ENCODE measurements at regions not wholly inside any gene's neighbourhood (a gene's known extent, or its start where the extent isn't known, plus 50 kb on each side); places are given as distances from the start of the nearest gene placed in this dataset.
"Not testable (repeated sequence)": the region's sequence is repeated elsewhere in the genome, so short reads cannot be mapped to it uniquely, and the experiment has no call there.

DNA sequence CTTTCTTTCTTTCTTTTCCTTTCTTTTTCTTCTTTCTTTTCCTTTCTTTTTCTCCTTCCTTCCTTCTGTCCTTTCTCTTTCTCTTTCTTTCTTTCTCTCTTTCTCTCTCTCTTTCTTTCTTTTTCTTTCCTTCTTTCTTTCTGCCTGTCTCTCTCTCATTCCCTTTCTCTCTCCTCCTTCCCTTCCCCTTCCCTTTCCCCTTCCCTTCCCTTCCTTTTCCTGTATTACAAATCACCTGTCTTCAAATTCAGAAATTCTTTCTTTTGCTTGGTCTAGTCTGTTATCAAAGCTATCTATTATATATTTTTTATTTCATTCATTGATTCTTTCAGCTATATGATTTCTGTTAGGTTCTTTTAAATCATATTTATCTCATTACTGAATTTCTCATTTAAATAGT, 315.2 kb upstream of the NOX3 start:
- no peak for TF ChIP-seq POLR2A (IDR thresholded peaks at IDR 0.05)
- TF ChIP-seq, protein P1, sequence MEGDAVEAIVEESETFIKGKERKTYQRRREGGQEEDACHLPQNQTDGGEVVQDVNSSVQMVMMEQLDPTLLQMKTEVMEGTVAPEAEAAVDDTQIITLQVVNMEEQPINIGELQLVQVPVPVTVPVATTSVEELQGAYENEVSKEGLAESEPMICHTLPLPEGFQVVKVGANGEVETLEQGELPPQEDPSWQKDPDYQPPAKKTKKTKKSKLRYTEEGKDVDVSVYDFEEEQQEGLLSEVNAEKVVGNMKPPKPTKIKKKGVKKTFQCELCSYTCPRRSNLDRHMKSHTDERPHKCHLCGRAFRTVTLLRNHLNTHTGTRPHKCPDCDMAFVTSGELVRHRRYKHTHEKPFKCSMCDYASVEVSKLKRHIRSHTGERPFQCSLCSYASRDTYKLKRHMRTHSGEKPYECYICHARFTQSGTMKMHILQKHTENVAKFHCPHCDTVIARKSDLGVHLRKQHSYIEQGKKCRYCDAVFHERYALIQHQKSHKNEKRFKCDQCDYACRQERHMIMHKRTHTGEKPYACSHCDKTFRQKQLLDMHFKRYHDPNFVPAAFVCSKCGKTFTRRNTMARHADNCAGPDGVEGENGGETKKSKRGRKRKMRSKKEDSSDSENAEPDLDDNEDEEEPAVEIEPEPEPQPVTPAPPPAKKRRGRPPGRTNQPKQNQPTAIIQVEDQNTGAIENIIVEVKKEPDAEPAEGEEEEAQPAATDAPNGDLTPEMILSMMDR (IDR thresholded peaks at IDR 0.05) = no peak
- no peak for TF ChIP-seq EP300 (IDR thresholded peaks at IDR 0.05)
- H3K4me1 ChIP-seq = no peaks in the 10 kb centered on the region
- no peaks in the 10 kb centered on the region for H3K27me3 ChIP-seq
- H3K36me3 ChIP-seq = no peaks in the 10 kb centered on the region
- no peak overlapping the region for H3K27ac ChIP-seq
- no peak overlapping the region for H3K4me3 ChIP-seq
- intact Hi-C loops (cut with DNase I) = no loop called here
- peaks cover 0 to 5% (median 0%) of the 10 kb centered on the region in 4 donors for H3K9me3 ChIP-seq
- DNase-seq = no peak

DNA sequence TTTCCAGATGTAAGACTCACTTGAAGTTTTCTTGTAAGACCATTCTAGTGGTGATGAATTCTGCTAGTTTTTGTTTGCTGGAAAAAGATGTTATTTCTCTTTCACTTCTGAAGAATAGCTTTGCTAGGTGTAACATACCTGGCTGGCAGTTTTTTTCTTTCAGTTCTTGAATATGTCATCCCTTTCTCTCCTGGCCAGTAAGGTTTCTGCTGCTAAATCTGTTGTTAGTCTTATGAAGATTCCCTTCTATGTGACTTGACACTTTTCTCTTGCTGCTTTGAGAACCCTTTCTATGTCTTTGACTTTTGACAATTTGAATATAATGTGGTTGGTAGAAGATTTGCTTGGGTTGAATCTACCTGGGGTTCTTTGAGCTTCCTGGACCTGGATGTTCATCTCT, 314.7 kb upstream of the NOX3 start:
- Histone ChIP-seq H3K36me3 (no peaks in the 10 kb centered on the region), H3K27ac (no peak overlapping the region), H3K9me3 (peaks cover 0 to 5% (median 0%) of the 10 kb centered on the region in 4 donors), H3K27me3 (no peaks in the 10 kb centered on the region), H3K4me1 (no peaks in the 10 kb centered on the region), H3K4me3 (no peak overlapping the region)
- intact Hi-C loops (cut with DNase I) = no loop called here
- TF ChIP-seq, protein P1 (IDR thresholded peaks at IDR 0.05) = no peak
- no peak for TF ChIP-seq POLR2AphosphoS5 (IDR thresholded peaks at IDR 0.05)
- TF ChIP-seq POLR2A (IDR thresholded peaks at IDR 0.05) = no peak
- TF ChIP-seq EP300 (IDR thresholded peaks at IDR 0.05) = no peak
- DNase-seq = no peak

DNA sequence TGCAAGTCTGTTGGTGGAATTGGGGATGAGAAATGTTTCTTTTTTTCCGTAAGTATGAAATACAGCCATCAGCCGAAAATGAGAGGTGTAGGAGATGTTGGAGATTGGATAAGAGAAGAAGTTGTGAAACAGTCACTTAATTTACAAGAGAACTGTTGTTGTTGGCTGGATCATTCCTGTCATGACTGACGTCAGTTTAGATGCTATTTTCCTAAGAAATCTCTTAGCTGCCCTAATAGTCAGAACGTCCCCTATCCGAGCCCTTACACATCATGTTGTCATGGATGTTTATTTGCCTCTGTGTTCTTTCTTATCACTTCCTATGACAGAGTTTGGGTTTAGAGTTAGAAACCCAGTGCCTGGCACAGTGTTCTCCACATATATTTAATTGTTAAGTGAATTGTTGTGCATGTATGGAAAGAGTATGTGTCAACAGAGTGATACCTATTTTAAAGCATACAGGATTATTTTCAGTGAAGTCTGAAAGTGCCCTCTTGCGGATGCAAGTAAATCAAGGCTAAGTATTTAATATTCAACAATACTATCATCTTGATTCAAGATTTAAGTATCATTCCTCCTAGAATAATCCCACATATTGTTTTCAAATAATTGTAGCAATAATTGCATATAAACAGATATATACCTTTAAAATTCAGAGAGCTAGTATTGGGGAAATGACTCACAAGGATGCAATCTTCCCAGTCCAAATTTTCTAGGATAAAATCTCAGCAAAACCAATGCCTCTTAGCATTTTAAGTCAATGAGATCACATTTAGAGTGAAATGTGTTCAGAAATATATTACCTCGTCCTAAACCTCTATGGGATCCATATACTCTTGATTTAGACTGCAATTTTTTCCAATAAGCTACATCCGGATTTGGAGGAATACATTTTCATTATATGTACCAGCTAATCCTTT, 309.9 kb upstream of the NOX3 start:
- no peak for TF ChIP-seq POLR2A (IDR thresholded peaks at IDR 0.05)
- no peak for TF ChIP-seq EP300 (IDR thresholded peaks at IDR 0.05)
- TF ChIP-seq, protein P1 (IDR thresholded peaks at IDR 0.05) = no peak
- TF ChIP-seq POLR2AphosphoS5 (IDR thresholded peaks at IDR 0.05) = no peak
- no peak overlapping the region for H3K4me3 ChIP-seq
- H3K27me3 ChIP-seq = no peaks in the 10 kb centered on the region
- no peaks in the 10 kb centered on the region for H3K4me1 ChIP-seq
- no peak overlapping the region for H3K27ac ChIP-seq
- peaks cover 0 to 5% (median 0%) of the 10 kb centered on the region in 4 donors for H3K9me3 ChIP-seq
- 86 to 88% methylated on average over 8 of the region's 8 CpGs for WGBS, 2 donors
- no peaks in the 10 kb centered on the region for H3K36me3 ChIP-seq
- DNase-seq = no peak
- intact Hi-C loops (cut with DNase I) = no loop called here

DNA sequence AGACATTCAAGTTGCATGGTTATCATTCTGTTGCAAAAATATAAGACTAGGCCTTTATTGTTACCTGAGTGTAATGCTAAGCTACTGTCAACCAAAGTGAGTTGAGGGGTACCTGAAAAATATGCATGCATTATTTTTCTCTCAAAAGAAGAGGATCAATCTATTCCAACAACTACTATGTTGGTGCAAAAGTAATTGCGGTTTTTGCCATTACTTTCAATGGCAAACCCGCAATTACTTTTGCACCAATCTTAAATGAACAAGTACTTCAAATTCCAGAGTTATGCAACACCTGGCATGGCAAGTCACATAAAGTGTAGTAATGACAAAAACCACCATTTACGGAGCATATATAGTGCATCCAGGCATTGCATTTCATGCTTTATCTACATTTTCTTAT, 307.0 kb upstream of the NOX3 start:
- H3K9me3 ChIP-seq = no peaks in the 10 kb centered on the region
- no peaks in the 10 kb centered on the region for H3K4me1 ChIP-seq
- H3K27me3 ChIP-seq = no peaks in the 10 kb centered on the region
- H3K36me3 ChIP-seq = no peaks in the 10 kb centered on the region
- H3K4me3 ChIP-seq = no peak overlapping the region
- DNase-seq = no peak
- intact Hi-C loops (cut with DNase I) = no loop called here
- whole genome bisulfite sequencing, 2 donors = 95% methylated on average over 3 of the region's 3 CpGs
- TF ChIP-seq POLR2AphosphoS5 (IDR thresholded peaks at IDR 0.05) (no peak), EP300 (IDR thresholded peaks at IDR 0.05) (no peak)
- TF ChIP-seq, protein P1 (IDR thresholded peaks at IDR 0.05) = no peak
- no peak overlapping the region for H3K27ac ChIP-seq

DNA sequence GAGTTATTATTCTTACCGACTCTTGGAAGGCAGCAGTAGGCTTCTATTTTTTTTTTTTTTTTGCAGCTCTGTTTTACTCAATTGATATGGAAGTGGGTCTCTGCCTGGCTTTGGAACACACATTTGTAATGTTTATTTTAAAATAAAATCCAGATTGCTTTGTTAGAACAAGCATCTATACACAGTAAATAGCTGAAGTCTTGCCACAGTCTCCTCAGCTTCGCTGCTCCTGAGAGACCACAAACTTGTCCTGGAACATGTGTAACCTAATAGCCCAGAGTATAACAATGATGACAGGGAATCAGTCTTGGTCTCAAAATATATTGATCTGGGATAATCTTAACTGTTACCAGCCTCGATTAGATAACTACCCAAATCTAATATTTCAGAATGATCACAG, 299.8 kb upstream of the NOX3 start:
- Histone ChIP-seq H3K4me1 (no peaks in the 10 kb centered on the region), H3K27ac (no peak overlapping the region), H3K27me3 (no peaks in the 10 kb centered on the region), H3K4me3 (no peak overlapping the region), H3K9me3 (no peaks in the 10 kb centered on the region), H3K36me3 (no peaks in the 10 kb centered on the region)
- DNase-seq = no peak
- WGBS, 2 donors = 39 to 62% methylated on average over 3 of the region's 3 CpGs
- intact Hi-C loops (cut with DNase I) = no loop called here
- TF ChIP-seq EP300 (IDR thresholded peaks at IDR 0.05) = no peak
- TF ChIP-seq, protein P1 (IDR thresholded peaks at IDR 0.05) = no peak
- no peak for TF ChIP-seq POLR2AphosphoS5 (IDR thresholded peaks at IDR 0.05)

DNA sequence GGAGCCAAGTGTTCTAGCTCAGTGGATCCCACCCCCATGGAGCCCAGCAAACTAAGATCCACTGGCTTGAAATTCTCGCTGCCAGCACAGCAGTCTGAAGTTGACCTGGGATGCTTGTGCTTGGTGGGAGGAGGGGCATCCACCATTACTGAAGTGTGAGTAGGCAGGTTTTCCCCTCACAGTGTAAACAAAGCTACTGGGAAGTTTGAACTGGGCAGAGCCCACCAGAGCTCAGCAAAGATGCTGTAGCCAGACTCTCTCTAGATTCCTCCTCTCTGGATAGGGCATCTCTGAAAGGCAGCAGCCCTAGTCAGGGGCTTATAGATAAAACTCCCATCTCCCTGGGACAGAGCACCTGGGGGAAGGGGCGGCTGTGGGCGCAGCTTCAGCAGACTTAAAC, 293.1 kb upstream of the NOX3 start:
- H3K4me1 ChIP-seq; H3K36me3 ChIP-seq; H3K27ac ChIP-seq; DNase-seq; H3K27me3 ChIP-seq; intact Hi-C loops (cut with DNase I); H3K4me3 ChIP-seq; H3K9me3 ChIP-seq: not testable (repeated sequence)
- WGBS, 2 donors = 86 to 93% methylated on average over 3 of the region's 3 CpGs

All from sigmoid colon (tissue), 6 donors.